ENCODE measurements at regions not wholly inside any gene's neighbourhood (a gene's known extent, or its start where the extent isn't known, plus 50 kb on each side); places are given as distances from the start of the nearest gene placed in this dataset.
"Not testable (repeated sequence)": the region's sequence is repeated elsewhere in the genome, so short reads cannot be mapped to it uniquely, and the experiment has no call there.

DNA sequence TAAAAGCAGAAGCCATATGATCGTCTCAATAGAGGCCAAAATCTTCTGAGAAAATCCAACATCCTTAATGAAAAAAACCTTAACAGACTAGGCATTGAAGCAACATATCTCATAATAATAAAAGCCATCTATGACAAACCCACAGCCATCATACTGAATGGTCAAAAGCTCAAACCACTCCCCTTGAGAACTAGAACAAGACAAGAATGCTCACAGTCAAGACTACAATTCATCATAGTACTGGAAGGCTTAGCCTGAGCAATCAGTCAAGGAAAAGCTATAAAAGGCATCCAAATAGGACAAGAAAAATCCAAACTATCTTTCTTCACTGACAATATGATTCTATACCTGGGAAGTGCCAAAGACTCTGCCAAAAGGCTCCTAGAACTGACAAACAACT lies 2668.2 kb upstream of the PCDH20 start:
- no peak for DNase-seq

DNA sequence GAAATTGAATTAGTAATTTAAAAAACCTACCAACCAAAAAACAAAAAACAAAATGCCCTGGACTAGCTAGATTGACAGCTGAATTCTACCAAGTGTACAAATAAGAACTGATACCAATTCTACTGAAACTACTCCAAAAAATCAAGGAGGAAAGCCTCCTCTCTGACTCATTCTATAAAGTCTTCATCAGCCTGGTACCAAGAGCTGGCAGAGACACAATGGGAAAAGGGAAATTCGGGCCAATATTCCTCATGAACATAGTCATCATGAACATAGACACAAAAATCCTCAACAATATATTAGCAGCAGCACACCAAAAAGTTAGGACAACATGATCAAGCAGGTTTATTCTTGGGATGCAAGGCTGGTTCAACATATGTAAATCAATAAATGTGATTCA lies 2667.7 kb upstream of the PCDH20 start:
- no peak for DNase-seq

DNA sequence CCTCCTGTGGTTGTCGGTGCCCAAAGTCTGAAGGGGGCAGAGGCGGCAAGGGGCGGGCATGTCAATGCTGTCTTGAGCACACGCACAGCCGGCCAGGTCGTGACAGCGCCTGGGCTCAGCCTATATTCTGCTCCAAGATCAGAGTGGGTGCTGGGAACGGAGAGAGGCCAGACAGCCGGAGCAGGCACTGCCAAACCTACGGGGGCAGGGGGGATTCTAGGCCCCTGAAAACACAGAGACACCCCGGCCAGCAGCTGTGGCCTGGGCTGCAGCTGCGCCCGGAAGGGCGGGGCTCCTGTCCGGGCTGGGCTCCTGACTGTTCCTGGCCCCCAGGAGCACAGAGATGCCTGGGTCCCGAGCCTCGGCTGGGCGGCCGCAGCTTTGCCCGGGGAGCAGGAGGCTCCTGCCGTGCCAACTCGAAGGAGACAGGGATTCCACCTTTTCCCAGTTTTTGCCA lies 2662.9 kb upstream of the PCDH20 start:
- DNase-seq: no peak

DNA sequence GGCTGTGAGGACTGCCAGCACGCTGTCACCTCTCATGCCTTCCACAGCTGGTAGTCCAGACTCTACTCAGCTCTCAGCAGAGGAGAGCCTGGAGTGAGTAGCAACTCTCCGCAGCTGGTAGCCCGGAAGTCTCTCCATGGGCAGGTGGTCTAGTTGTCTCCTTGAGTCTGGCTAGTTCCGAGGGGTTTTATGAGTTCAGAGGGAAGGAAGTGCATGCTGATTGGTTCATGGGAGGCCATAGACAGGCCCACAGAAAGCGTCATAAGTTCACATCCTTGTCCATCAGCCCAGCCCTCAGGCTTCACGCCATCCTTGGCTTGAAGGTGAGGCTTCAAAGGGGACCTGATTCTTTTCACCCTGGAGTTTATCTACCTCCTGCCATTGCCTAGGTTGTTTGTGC lies 2662.4 kb upstream of the PCDH20 start:
- DNase-seq: no peak

DNA sequence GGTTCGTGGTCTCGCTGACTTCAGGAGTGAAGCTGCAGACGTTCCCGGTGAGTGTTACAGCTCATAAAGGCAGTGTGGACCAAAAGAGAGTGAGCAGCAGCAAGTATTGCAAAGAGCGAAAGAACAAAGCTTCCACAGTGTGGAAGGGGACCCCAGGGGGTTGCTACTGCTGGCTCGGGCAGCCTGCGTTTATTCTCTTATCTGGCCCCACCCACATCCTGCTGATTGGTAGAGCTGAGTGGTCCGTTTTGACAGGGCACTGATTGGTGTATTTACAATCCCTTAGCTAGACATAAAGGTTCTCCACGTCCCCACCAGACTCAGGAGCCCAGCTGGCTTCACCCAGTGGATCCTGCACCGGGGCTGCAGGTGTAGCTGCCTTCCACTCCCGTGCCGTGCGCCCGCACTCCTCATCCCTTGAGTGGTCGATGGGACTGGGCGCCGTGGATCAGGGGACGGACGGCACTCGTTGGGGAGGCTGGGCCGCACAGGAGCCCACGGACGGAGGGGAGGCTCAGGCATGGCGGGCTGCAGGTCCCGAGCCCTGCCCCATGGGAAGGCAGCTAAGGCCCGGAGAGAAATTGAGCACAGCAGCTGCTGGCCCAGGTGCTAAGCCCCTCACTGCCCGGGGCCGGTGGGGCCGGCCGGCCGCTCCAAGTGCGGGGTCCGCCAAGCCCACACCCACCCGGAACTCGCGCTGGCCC lies 2661.6 kb upstream of the PCDH20 start:
- not testable (repeated sequence) for DNase-seq

DNA sequence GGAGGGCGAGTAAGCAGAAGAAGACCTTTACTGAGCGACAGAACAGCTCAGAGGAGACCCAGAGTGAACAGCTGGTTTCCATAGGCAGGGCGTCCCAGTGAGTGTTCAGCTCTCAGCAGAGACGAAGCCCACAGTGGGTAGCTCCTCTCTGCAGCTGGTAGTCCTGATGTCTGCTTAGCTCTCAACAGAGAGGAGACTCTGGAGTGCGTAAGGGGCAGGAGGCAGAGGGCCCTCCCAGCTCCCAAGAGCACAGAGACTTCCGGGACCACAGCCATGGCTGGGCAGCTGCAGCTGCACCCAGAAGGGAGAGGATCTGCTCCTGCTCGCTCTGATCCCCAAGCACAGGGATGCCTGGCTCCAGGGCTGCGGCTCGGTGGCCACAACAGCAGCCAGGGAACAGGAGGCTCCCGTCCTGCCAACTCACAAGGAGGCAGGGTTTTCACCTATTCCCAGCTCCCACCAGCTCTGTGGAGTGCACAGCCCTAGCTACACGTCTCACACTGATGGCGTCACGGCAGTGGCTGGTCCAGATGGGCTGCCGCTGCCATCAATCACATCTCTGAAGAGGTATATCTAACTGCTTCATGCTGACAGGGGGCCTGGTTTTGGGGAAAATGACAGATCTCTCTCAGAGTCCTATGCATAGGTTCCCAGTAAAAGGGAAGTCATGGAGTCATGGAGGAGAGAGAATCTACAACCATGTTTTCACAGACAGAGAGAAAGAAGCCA lies 2660.1 kb upstream of the PCDH20 start:
- no peak for DNase-seq

DNA sequence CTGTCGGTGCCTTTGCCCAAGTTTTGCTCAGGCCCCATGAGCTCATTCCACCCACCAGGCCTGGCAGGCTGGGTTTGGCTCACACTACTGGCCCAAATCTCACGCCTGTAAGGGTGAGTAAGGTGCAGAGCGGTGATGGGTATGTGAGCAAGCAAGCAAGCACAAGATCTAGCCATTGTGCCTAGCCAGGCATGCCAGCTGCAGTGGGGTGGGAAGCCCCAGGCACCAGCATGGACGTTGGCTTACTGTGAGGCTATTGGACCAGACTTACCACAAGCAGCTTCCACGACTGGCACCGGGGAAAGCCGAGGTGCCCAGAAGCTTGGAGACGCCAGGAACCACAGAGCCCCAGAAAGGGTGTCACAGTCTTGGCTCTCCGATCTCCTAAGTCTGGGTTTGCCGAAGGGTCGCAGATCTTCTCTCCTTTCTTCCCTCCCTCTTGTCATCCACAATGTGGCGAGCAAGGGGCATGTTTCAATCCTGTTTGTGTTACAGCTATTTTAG lies 2659.4 kb upstream of the PCDH20 start:
- DNase-seq: no peak

DNA sequence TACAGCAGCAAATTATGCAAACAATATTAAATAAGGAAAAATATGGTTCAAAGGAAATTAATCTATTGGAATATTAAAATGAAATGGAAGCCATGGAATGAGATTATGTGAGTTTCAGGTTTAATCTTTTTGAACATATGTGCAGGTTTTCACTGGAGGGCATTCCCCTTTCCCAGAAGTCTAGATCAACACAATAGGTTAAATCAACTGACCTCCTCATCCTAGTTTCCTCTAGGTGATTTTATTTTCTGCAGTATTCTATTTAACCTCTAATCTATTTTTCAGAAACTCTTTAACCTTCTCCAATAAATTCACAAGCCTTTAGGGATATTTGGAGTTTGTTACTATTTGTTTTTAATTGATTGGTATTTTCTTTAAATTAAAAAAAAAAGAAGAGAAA lies 2657.6 kb upstream of the PCDH20 start:
- DNase-seq: no peak

DNA sequence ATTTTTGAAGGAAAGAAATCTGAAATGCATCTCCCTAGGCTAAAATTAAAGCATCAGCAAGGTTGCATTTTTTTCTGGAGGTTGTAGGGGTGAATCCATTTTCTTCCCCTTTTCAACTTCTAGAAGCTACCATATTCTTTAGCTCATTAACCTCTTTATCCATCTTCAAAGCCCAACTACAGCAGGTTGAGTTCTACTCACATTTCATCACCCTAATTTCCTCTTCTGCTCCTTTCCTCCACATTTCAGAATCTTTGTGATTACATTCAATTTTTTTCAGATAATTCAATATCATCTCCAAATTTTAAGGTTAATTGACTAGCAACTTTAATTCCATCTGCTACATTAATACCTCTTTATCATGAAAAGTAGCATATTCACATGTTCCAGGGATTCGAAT lies 2655.7 kb upstream of the PCDH20 start:
- no peak for DNase-seq

DNA sequence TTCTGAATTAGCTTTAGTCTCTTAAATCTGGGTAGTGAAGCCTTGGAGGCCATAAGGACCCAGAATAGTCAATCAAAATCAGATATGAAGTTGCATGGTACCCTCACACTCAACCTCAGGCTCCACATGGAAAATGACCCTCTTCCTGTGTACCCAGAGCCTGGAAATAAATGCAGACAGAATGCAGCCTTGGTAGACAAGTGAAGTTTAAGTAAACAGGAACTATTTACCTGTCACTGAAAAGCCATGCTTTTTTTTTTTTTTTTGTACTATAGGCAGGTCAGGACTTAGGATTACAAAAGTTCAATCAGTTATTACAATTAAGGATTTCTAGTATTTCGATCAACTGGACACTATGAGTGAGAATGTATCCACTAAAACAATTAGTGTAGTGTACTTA lies 2654.2 kb upstream of the PCDH20 start:
- DNase-seq: no peak

DNA sequence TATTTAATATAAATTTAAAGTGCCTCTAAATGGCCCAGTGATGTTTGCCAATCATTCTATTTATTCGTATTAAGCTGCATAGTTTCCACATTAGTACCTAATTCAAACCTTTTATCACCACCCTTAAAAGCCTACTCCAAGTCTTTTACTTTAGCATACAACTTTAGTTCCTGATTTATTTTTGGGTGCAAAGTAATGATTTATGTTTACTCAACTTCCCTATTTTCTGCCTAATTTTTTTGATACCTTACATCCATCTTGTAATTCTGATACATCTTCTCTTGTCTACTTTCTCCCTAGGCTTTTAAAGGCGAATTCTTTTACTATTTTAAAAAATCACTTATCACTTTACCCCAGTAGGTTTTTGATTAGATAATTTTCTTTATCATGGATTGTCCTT lies 2651.1 kb upstream of the PCDH20 start:
- DNase-seq: no peak

DNA sequence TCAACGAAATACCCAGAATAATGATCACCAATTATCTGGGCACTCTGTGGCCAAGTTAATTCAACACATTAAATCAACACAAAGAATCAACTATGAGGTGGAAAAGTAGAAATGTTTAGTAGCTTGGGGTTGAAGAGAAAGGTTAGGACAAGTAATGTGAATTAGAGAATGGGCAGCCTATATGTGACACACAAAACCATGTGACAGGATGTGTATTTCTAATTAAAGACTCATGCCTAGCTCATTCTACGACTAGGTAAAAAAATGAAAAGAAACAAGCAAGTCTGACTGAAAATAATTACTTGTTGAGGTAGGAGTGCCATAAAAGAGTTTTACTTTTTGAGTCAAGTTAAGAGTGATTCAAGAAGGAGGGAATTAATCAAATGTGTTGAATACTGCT lies 2646.0 kb upstream of the PCDH20 start:
- no peak for DNase-seq

DNA sequence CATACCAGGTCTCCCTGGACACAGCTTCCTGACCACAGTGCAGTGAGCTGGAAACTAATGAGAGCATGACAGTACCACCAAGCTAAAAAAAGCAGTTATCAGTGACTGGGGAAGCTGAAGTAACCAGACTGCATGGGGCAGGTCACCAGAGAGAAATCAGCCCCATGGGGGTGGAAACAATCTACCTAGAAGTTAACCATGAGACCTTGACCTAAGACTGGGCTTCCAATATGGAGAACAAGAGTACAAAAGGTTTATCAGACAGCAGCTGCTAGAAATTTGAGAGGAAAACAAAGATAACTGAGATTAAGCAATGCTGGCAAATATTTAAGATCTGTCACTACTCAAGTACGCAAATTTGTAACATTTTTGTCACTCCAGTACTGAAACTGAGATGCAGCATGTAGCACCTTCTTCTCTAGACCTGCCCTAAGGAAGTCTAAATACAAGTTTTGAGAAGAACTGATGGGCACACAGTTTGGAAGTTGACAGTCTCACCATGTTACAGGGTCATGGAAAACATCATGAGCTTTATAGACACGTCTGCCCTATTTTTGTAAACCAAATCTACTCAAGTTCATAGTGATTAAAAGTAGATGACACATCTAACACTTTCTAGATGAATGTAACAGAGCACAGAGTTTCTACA lies 2641.8 kb upstream of the PCDH20 start:
- no peak for DNase-seq

DNA sequence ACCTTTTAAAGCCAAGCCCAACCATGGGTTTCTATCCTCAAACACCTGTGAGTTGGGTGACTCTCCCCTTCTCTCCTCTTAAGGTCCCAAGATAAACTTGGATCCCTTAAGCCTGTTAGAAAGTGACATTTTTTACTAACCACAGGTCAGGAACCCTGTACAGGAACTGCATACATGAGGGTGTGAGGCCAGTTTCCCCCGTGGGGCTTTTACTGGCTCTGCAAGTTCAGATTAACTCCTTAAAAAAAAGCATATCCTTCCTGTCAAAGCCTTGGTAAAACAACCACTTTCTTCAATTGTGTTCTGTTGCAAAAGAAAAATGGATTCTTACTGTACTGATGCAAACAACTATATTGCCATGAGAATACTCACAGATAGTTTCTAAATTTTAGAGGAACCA lies 2638.7 kb upstream of the PCDH20 start:
- DNase-seq: no peak

DNA sequence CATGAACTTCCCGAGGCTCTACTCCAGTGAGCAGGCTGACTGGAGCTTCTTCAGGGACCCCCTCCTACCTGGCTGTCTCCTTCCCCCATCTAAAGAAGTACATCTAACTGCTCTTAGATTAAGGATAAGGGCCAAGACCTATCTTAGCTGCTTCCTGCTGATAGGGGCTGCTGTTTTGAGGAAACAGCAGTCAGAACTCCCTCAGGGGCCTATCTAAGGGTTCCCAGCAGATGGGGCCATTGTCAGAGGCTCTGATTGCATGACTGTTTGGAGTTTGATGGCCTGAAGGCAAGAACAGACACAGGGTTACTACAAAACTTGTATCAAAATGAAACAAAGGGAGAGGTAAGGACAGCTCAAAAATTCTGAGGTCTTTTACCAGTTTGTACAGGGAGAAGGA lies 2636.9 kb upstream of the PCDH20 start:
- no peak for DNase-seq

DNA sequence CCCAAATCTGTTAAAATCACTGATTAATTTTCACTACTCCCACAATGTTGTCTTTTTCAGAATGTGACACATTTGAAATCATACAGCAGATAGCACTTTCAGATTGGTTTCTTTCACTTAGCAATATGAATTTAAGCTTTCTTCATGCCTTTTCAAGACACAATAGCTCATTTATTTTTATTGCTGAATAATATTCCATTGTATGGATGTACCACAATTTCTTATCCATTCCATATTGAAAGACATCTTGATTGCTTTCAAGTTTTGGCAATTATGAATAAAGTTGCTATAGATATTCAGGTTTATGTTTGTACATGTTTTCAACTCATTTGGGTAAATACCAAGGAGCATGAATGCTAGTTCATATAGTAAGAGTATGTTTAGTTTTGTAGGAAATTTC lies 2635.6 kb upstream of the PCDH20 start:
- DNase-seq: no peak

DNA sequence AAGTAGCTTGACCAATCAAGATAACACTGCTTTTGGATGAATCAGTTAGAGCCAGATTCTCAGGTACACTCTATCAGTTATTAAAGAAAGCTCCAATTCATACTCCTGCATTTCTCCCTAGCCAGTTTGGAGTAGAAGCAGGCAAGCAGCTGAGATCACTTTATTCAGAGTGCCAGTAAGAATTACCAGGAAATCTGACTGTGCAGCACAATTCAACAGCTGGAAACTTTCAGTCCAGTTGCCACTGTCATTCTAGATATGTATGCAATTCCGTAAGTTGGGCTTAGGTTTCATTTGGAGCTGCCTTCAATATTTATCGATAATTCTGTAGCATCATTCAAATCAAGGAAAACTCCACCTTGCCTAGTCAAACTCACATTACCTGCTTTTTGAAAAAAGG lies 2625.6 kb upstream of the PCDH20 start:
- no peak for DNase-seq

DNA sequence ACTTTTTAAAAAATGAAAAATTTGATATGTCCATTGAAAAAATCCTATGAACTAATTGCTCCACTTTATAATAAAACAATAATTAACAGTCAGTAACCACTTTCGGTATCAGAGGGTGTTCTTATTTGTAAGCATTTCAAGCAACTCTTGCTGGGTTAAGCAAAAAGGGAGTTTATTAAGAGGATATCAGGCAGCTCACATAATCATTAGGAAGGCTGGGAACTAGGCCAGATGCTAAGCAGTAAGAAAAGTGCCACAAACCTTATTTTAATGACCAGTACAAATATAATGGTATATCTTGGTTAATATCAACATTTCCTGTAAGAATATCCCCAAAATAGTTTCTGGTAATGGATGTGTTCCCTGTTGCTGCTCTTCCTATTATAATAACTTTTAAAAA lies 2618.3 kb upstream of the PCDH20 start:
- no peak for DNase-seq

DNA sequence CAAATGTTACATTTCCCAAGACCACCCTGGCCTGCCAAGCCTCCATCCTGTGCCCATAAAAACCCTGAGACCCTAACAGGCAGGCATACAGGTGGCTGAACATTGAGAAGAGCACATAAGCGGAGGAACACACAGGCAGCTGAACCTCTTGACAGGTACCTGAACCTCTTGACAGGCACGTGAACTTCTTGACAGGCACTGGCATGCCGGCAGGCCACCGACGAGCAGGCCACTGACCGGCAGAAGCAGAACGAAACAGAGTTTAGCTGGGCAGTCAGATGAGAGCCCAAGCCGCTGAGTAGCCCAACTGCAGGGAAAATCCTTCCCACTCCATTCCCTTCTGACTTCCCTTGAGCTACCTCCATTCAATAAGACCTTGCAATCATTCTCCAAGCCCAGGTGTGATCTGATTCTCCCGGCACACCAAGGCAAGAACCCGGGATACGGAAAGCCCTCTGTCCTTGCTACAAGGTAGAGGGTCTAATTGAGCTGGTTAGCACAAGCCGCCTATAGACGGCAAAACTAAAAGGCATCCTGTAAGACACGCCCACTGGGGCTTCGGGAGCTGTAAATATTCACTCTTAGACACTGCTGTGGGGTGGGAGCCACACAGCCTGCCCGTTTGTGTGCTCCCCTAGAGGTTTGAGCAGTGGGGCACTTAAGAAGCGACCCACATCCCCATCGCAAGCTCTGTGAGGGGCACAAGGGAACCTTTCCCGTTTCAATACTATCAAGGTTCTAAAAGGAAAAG lies 2613.9 kb upstream of the PCDH20 start:
- no peak for DNase-seq

DNA sequence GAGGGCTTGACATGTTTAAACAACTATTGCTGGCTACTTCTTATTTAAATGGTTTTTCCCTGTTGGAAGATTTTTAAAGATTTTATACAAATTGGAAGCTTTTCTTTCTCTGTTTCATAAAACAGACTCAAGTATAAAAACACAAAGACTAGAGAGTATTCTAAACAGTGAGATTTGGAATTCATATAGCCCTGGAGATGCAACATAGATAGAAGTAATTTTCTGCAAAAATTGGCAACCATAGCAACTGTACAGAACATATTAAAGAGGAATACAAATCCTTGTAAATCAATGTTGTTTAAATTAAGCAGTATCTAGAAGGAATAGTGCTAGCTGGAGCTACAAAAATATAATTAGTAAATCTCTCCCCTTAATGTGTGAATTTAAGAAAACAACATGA lies 2612.9 kb upstream of the PCDH20 start:
- no peak for DNase-seq

DNA sequence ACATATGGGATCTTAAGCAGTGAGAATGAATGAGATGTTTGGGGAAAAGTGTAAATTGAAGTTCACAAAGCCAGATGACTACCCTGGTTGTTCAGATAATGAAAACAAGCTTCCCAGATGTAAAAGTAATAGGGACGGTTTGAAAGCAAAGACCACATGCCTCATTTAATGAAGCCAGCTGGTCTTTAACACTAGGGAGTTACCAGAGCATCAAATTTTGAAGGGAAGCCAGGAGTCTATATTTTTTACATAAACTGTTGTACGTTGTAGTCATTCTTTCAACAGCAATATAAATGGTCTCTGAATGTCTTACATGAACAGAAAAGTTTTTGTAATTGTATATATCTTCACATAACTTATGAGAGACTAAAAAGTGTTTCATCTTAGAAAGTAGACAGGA lies 2604.5 kb upstream of the PCDH20 start:
- no peak for DNase-seq

DNA sequence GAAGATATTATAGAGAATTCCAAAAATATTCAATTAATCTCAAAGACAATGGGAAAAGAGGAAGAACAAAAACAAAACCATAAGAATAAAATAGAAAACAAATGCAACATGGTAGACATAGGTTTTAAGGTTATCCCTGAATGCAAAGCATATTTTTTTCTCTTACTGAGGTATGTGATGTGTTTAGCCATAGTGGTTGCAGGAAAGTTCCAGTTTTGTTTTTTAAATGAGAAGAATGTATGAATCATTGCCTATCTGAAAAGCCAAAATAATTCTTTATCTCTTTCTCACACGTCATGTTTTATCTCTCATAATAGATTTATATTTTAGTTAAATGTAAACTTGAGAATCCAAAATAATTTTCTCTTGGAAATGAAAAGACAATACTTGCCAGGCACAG lies 2591.7 kb upstream of the PCDH20 start:
- DNase-seq: no peak

DNA sequence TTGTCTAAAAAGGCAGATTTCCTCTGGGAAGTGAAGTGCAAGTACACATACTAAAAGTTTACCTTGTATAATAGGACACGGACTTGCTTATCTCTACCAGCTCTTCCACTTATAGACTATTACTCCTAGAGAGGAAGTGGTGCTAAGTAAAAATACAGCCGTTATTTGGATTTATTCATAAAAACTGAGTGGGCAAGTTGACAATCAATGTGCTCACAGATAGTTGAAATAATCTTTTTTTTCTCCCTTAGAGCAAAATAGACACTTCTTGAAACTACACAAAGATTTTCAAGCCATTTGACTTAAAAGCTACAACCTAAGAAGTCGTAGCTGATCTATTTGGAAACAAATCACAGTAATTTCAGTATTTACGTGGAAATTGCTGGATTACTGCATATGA lies 2584.7 kb upstream of the PCDH20 start:
- DNase-seq: no peak
